Cerebellar cortex (tissue), 1 donor: ENCODE measurements at regions not wholly inside any gene's neighbourhood (a gene's known extent, or its start where the extent isn't known, plus 50 kb on each side); places are given as distances from the start of the nearest gene placed in this dataset.
"Not testable (repeated sequence)": the region's sequence is repeated elsewhere in the genome, so short reads cannot be mapped to it uniquely, and the experiment has no call there.

Experiments
- DNase-seq: peaks from one replicate; pipeline ENCODE4 v3.0.0-alpha.2; 2015; ENCODE audit warnings: low spot score

DNA sequence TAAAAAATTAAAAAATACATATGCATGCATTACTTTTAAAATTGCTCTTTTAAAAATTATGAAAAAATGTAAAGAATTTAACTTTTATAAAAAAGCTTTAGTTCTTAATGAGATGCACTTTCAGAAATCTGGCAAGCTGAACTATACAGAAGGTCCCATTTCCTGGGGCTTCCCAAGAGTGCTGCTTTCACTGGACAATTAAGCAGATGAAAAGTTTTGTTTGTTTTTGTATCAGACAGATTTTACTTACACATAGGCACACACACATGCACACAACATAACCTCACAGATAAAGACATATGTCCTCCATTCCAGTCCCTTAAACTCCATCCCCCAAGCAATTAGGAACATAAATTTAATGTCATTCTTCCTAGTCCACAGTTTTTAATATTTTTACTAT is 402.3 kb upstream of the ASIC2 start:
- DNase-seq, result no peak

DNA sequence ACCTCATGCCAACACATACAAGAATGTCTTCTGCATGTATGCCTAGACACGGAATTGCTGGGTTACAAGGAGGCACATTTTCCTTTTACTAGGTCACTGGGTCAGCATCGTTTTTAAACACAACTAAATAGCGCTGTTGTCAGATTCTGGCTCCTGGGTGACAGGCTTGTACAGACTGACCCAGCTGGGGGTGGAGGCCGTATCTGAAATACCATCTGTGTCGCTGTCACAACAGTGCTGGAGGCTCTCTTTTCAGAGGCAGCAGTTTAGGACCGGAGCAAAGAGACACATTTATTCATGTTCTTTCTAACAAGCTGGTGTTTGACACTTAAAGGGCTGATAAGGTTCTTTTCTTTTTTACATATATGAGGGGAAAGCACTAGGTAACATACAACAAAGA is 403.0 kb upstream of the ASIC2 start:
- peak; percentile 20 for DNase-seq

DNA sequence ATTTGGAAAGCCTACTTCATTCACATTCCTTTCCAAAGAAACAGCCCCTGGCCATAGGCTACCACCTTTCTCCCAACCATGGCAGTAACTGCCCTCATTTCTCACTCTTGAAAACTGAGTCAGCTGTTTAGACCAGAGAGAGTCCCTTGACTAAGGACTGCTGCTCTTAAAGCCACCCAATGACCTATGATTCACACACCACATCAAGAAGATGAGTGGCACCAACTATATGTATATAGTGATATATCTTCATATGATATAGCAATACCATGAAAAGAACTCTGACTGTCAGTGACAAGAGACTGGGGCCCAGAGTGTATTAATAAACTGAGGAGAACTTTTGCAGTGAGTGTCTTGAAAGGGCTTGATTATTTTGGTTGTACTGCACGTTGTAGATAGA is 404.5 kb upstream of the ASIC2 start:
- no peak for DNase-seq

DNA sequence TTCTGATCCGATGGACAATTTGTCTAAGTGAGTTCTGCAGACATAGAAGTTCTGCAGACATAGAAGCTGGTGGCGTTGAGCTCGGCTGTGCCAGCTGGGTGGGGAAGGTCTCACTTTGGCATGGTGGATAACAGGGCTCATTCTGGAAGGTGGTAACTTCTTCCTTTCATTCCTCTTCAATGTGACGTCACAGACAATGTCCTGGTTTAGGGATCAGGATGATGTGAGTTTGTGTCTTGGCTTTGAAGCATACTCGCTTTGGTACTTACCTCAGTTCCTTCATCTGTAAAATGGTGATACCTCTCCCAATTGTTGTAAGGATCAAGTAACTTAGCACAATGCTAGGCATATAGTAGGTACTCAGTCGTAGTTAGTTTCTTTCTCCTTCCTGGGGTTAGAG is 408.8 kb upstream of the ASIC2 start:
- no peak for DNase-seq

DNA sequence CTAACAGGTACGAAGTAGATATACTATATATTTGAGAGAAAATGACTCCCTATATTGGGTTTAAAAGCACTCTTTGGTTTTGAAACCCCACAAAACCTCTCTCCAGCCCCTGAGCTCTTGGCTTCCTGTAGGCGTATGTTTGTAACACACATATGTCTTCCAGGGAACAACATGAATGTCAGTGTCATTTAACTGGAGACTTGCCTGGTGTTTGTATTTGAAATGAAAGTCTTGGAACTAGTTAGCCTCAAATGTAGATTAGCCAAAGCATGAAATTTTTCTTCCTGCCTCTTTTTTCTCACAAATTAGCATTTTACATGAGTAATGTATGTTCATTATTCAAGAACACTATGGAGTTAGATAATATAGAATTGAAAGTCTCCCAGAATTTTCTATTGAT is 411.8 kb upstream of the ASIC2 start:
- no peak for DNase-seq

DNA sequence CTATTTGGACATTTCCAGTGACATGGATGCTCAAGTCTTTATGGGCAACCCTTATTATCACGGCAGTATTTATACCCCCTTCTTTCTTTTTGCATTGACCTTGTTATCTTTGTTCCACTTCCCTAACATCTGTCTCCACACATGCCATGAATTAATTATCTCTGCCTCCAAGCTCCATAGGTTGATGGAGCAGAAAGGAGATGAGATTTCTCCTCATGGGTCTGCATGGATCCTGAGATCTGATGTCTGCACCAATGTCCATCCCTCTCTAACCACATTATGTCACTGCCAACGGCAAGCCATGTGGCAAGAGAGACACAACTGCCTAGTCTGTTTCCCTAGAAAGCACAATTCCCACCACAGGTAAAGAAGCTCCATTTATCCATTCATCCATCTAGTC is 416.8 kb upstream of the ASIC2 start:
- no peak for DNase-seq

DNA sequence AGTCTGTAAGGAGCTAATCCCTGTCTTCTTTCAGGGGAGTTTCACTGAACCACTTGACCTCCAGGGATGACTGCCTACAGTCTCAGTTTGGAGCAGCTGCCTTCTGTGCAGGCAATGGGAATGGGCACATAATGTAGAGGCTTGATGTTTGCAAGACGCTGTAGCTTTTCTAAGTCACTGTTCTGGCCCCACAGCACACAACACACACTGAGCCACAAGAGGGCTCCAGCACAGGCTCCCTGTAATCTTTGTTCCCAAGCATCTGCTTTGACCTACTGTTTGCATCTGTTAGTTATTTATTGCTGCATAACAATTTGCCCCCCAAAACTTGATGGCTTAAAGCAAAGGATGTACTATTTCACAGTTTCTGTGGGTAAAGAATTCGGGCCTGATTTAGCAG is 419.0 kb upstream of the ASIC2 start:
- DNase-seq, result no peak

DNA sequence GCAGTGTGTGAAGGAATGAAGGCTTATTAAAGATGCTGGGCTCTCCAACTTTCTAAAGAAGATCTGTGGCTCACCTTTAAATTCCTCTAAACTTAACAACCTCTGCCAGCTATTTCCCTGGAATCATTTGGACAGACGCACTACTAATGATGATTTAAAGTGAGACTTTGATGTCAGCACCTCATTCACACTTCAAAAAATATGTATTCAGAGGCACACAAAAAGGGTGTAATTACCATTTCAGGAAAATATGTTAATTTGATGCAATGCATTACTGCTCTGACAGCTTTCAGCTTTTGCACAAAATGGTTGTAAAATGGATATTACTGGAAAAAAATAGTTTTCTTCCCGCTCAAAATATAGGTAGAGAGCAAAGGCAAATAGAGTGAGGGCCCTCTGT is 423.9 kb upstream of the ASIC2 start:
- no peak for DNase-seq

DNA sequence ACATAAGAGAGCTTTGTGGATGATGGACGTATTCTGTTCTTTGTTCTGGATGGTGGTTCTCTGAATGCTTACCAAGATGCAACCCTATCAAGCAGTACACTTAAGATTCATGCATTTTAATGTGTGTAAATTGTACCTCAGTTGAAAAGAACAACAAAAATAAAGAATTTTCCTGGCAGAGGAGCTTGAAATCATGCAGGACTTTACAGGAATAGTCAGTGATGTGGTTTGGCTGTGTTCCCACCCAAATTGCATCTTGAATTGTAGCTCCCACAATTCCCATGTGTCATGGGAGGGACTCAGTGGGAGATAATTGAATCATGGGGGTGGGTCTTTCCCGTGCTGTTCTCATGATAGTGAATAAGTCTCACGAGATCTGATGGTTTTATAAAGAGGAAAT is 430.6 kb upstream of the ASIC2 start:
- DNase-seq, result not testable (repeated sequence)

DNA sequence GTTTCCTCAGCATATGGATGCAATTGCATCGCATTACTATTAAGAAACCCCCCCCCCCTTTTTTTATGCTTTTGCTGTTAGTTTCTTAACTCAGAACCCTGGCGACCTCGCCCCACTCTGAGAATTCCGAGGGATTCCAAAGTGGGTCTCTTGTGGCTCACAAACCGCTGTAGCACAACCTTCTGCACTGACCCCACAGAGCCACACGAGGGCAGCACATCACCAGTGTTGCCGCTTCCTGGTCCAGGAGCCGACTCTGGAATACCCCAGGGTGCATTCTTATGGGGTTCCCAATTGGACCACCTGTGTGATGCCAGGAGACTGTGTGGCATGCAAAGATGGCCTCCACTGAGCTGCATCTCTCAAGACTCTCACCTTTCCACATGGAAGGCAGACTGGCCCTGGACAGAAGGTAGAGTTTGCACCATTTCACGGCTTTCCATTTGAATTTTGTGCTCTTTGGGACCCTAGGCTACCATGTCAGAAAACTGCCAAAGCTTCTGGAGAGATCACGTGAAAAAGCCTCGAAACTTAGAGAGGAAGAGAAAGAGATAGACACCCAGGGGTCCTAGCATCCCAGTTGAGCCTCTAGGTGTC is 432.7 kb upstream of the ASIC2 start:
- DNase-seq, result peak; percentile 7

DNA sequence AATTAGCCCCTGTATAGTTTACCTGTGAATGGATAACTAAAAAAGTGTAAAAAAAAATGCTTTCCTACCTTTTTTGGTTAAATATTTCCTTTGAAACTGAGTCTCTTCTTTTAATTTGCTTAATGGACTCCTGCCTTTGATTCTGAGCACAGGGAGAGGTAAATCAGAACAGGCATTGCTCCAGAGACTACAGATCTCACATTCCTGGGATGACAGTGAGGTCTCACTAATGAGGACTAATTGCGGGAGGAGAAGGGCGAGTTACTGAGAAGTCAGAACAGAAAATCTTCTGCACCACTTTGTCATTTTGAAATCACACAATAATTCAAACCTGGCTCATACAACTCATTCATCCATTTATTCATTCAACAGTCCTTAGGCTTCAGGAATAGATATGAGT is 437.0 kb upstream of the ASIC2 start:
- DNase-seq, result no peak

DNA sequence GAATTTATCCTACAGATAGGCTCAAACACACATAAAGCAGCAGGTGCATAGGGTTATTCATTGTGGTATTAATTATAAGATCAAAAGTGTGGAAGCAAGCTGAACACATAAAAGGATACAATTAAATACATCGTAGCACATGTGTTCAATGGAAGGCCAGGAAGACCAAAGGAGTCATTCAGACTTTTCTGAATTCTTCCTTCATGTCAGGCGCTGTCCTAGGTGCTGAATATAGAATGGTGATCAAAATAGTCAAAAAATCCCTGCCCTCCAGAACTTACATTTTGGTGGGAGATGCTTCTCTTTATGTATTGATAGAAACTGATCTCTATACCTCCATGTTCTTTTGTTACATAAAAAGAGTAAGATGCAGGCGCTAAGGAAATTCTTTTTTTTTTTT is 439.0 kb upstream of the ASIC2 start:
- DNase-seq, result no peak

DNA sequence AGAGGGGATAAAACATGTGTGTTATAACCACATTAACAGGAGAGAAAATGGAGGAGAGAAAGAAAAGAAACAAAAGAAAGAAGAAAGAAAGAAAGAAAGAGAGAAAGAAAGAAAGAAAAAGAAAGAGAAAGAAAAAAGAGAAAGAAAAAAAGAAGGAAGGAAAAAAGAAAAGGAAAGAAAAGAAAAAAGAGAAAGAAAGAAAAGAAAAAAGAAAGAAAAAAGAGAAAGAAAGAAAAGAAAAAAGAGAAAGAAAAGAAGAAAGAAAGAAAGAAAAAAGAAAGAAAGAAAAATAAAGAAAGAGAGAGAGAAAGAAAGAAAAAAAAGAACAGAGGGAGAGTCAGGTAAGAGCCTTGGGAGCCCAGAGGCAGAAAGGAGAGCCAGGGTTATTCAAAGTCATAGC is 446.6 kb upstream of the ASIC2 start:
- DNase-seq, result no peak

DNA sequence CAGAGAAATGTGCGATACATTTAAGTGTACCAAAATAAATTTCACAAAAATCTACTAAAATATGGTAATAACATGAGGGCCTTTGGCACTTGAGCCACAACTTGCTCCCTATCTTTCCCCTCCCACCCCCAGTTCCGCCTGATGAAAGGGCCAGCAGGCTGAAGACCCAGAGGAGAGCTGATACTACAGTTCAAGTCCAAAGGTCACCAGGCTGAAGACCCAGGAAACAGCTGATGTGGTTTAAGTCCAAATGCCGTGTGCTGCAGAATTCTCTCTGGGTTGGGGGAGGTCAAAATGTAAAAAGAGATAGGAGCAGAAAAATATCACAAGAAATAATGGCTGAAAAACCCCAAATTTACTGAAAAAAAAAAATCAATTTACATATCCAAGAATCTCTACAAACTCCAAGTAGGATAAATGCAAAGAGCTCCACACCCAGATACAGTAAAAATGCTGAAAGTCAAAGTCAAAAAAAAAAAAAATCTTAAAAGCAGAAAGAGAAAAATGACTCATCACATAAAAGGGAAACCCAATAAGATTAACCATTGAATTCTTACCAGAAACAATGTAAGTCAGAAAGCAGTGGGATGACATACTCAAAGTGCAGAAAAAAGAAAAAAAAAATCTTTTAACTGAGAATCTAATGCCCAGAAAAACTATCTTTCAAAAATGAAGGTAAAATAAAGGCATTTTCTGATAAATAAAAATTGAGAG is 452.1 kb upstream of the ASIC2 start:
- no peak for DNase-seq

DNA sequence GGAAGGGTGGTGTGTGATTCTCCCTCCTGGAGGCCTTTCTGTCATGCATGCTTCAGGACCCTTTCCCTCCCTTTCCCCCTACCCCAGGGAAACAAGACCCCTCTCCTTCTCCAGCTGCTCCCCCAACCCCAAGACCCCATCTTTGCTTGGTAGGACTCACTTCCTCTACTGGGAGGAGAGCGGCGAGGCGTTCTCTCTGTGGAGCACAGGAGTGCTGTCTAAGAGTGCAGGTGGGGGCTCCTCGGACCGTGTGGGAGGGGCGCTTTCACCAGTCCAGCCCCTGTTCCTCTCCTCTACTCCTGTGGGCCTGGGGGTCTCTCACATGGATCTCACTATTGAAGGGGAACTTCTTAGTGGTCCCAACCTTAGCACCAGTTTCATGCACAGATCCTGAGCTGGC is 456.1 kb upstream of the ASIC2 start:
- no peak for DNase-seq

DNA sequence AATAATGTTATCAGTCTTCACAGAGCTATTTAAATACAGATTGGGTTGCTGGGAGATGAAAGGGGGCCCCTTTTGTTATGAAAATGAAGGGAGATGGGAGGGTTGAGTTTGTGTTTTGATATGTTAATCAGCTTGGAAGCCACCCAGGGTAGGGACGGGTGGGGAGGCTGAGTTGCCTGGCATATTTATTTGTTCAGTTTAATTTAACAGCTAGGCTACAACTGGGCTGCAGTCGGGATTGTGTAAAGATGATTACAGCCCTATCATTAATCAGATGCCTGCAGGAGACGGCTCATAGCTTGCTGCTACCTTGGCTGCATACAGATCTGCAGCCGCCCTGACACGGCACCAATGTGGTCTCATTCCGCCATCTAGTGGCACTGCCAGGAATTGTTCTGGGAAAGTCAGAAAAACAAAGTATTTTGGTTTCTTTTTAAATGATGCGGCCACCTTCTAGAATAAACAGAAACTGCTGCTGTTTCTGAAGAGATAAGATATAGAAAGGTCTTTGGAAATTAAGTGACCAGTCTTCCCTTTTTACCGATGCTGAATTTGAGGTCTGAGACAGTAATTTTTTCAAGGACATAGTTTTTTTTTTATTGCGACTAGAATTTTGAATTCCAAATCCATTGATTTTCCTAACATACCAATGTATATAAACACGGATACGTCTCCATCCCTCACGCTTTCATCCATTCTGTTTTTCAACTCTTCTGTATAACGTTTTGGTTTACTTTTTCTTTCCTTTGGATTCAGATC is 458.0 kb upstream of the ASIC2 start:
- DNase-seq, result peak; percentile 69

DNA sequence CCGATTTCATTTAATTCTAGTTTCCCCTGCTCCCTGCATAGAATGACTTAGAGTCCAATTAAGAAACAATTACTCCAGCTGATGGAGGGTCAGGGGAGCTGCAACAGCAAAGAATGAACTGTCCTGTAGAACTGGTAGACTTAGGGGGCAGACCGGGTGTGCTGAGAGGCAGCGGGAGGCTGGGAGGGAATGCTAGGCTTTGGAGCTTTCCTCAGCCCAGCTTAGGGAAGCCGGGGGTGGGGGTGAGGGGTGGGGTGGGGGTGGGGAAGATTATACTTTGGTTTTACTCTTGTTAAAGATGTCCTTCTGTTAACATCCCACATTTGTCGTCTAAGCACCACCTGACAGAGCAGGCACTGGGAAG is 458.6 kb upstream of the ASIC2 start:
- DNase-seq, result no peak

DNA sequence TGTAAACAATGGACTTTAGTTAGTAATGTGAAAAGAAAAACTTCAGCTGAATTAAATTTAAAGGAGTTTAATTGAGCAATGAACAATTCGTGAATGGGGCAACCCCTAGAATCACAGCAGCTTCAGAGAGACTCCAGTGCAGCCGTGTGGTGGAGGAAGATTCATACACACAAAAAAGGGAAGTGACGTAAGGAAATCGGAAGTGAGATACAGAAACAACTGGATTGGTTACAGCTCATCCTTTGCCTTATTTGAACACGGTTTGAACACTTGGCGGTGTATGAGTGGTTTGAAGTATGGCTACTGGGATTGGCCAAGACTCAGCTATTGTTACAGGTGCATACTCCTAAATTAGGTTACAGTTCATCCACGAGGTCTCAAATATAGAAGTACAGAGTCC is 460.4 kb upstream of the ASIC2 start:
- no peak for DNase-seq

DNA sequence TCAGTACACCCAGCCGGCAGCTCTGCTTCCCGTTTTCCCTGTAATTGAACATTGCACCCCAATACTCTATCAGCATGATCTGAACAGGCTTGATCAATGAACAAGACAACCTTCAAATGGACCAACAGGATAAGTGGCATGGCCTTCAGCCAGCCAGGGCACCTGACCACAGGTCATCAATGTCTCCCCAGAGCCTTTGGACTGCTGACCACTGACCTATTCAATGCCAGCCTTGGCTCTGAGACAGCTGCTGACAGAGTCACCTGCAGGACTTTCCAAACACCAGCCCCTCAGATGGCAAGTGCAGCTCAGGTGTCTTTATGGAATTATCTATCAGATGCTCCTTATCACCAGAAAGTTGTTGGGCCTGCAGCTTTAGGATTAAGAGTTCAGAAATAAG is 462.9 kb upstream of the ASIC2 start:
- DNase-seq, result no peak

DNA sequence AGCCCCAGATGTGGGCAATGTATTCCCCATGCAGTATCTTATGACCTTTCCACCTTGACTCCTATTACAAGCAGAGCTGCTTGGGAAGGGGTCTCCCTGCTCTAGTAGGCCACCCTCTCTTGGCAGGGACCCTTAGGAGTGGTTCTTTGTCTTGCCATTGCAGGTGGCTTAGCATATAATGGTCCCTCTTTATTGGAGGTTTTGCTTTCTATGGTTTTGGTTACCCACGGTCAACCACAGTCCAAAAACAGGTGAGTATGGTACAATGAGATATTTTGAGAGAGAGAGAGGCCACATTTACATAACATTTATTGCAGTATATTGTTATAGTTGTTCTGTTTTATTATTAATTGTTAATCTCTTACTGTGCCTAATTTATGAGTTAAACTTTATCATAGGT is 472.8 kb upstream of the ASIC2 start:
- DNase-seq, result no peak

DNA sequence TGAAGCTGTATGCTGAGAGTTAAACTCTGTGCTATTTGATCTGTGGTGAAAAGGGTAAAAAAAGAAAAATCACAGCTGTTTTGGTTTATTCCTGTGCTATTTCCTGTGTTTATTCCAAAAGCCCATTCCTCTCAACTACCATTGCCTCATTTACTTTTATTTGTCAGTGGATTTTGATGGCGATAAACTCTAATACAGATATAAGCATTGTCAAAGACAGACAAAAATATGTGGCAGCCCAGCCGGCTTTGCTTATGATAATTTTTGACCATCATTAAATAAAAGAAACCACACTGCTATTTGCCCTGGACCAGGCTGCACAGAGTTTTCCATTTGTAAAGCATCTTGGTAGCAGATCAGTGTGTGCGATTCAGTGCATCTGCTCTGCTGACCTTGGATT is 473.6 kb upstream of the ASIC2 start:
- DNase-seq, result no peak

DNA sequence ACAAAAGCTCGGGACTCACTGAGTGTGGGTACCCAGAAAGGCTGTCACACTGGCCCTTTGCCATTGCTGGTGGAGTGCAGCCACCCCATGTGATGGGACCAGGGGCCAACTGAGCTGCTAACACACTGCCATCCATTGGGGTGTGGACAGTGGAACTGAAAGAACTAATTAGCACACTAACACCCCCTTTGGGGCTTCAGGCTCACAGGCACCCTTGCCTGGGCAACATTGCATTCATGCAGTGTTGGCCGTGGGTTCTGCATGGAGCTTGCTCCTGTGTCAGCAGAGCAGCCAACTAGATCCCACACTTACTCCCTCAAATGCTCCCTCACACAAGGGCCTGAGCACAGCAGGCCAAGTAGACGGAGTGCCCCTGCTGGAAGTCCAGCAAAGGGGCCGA is 476.0 kb upstream of the ASIC2 start:
- DNase-seq, result peak; percentile 13

DNA sequence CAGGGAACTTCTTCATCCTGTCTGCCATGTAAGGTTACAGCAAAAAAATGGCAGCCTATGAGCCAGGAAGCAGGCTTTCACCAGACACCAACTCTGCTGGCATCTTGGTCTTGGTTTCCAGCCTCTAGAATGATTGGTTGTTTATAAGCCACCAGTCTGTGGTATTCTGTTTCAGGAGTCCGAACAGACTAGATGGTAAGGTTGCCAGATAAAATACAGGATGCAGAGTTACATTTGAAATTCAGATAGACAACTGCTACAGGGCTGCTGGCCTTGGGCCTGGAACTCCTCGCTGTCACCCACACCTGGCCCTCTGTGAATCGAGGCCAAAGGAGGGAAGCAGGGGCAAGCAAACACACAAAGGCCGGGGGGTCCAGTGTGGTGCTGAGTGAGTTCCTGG is 478.8 kb upstream of the CCL2 start:
- DNase-seq, result no peak

DNA sequence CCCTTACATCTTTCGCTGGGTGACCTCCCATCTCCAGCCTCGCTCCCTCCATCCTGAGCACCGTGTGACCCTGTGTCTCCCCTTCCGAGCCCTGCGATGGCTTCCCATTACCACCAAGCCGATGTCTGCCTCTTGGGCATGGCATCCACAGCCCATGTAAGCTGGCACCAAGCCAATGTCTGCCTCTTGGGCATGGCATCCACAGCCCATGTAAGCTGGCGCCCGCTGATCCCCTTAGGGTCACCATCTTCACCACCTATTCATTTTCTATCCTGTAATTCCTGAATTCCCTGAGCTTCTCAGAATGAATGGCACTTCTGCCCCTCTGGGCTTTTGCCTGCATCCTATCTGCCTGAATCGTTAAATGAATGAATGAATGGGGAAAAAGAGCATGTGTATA is 478.2 kb upstream of the CCL2 start:
- no peak for DNase-seq
